Natural killer cell (primary cell): ENCODE measurements at regions not wholly inside any gene's neighbourhood (a gene's known extent, or its start where the extent isn't known, plus 50 kb on each side); places are given as distances from the start of the nearest gene placed in this dataset.

Experiments used
- ATAC-seq, 3 donors: fragments of 150-1000 bp in 2 of 3; fragments of 200-7000 bp in 1 of 3; cut with Tn5 transposase; 1 replicate in 1 of 3; 2 replicates in 2 of 3; pipeline ENCODE4 v1.10.0; 2021; ENCODE audit warnings: mild to moderate bottlenecking in 2 of 3, moderate library complexity in 2 of 3
- DNase-seq, 2 donors: peaks; one replicate each; pipeline versions ENCODE4 v3.0.0 to v3.0.0-alpha.2; 2013 to 2021; ENCODE audit warnings: mixed read lengths in 1 of 2
- H3K27ac ChIP-seq: one replicate; pipeline ENCODE4 v1.5.1; 2013; ENCODE audit warnings: mild to moderate bottlenecking, low read length
- H3K27me3 ChIP-seq: one replicate; pipeline ENCODE4 v1.6.1; 2013; ENCODE audit warnings: low read length; ENCODE audit not compliant: control insufficient read depth, insufficient read depth
- H3K36me3 ChIP-seq: one replicate; pipeline ENCODE4 v1.6.1; 2013; ENCODE audit warnings: low read length; ENCODE audit not compliant: control insufficient read depth, insufficient read depth
- H3K4me1 ChIP-seq: one replicate; pipeline ENCODE4 v1.6.1; 2013; ENCODE audit warnings: low read length; ENCODE audit not compliant: control insufficient read depth, insufficient read depth
- H3K4me3 ChIP-seq: one replicate; pipeline ENCODE4 v1.5.1; 2013; ENCODE audit warnings: low read length
- H3K9me3 ChIP-seq: one replicate; pipeline ENCODE4 v1.6.1; 2013; ENCODE audit warnings: low read length; ENCODE audit not compliant: control insufficient read depth, insufficient read depth
- H3K27ac Mint-ChIP-seq, 2 donors: one replicate each; pipeline ENCODE4 v1.8.0; 2022; ENCODE audit warnings: mild to moderate bottlenecking in 2 of 2, mixed read lengths in 2 of 2, moderate library complexity in 1 of 2
- H3K27me3 Mint-ChIP-seq, 2 donors: one replicate each; pipeline ENCODE4 v1.8.0; 2022; ENCODE audit warnings: low read depth in 2 of 2, mixed read lengths in 2 of 2
- H3K36me3 Mint-ChIP-seq: one replicate; pipeline ENCODE4 v1.8.0; 2022; ENCODE audit warnings: mixed read lengths
- H3K4me1 Mint-ChIP-seq, 2 donors: one replicate each; pipeline ENCODE4 v1.8.0; 2022; ENCODE audit warnings: mixed read lengths in 2 of 2
- H3K4me3 Mint-ChIP-seq: one replicate; pipeline ENCODE4 v1.8.0; 2022; ENCODE audit warnings: mild to moderate bottlenecking, moderate library complexity, mixed read lengths
- H3K9me3 Mint-ChIP-seq, 2 donors: one replicate each; pipeline ENCODE4 v1.8.0; 2022; ENCODE audit warnings: mixed read lengths in 2 of 2
- CTCF ChIP-seq: fragments of 200-600 bp; IDR thresholded peaks from one replicate; pipeline ENCODE4 v1.8.0; 2022; ENCODE audit warnings: antibody characterized with exemption
- WGBS: methylation state at CpG from one replicate; pipeline ENCODE4 v1.1.7; 2013; ENCODE audit warnings: missing lambda C conversion rate; ENCODE audit not compliant: insufficient coverage; 5-methylcytosine and 5-hydroxymethylcytosine counted together
- intact Hi-C: fragments of 100-400 bp; cut with micrococcal nuclease; formaldehyde crosslinking; loops from one replicate; pipeline ENCODE4 v1.14.2; 2022

DNA sequence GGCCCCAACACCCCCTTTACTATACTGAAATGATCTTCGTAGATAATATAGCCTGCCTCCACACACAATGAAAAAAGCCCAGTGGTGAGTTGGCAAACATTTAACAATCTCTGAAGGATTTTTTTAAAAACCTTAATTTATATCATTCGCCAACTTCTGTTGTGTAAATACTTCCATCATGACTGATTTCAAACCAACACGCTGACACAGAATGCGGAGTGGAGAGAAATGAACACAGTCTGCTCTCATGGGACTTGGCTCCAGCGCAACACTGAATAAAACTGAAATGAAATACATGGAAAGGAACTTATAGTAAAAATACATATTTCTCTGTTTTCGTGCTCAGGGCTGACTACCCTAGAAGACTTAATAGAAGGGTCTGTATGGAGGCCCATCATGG, 61.3 kb upstream of the WNT11 start:
- Mint-ChIP-seq H3K9me3 (no peaks in the 10 kb centered on the region), H3K4me1 (no peaks in the 10 kb centered on the region), H3K27me3 (peaks cover 8 to 11% of the 10 kb centered on the region in 2 donors), H3K36me3 (no peaks in the 10 kb centered on the region), H3K4me3 (no peak overlapping the region), H3K27ac (no peak overlapping the region)
- WGBS: 94% methylated on average over 5 of the region's 6 CpGs
- intact Hi-C loops: no loop called here
- H3K9me3 ChIP-seq: no peaks in the 10 kb centered on the region
- no peak for TF ChIP-seq CTCF
- H3K27ac ChIP-seq: no peak overlapping the region
- no peak for ATAC-seq
- no peaks in the 10 kb centered on the region for H3K36me3 ChIP-seq
- no peaks in the 10 kb centered on the region for H3K4me1 ChIP-seq
- DNase-seq: no peak
- no peak overlapping the region for H3K4me3 ChIP-seq
- H3K27me3 ChIP-seq: no peaks in the 10 kb centered on the region

GRCh38 chr11:76266286-76267100, 60.2 kb upstream of the WNT11 start:
- H3K4me1 Mint-ChIP-seq: no peaks in the 10 kb centered on the region
- 69% methylated on average over 8 of the region's 8 CpGs for WGBS
- Histone ChIP-seq H3K36me3 (no peaks in the 10 kb centered on the region), H3K27ac (no peak overlapping the region), H3K4me3 (no peak overlapping the region), H3K4me1 (no peaks in the 10 kb centered on the region), H3K9me3 (no peaks in the 10 kb centered on the region), H3K27me3 (no peaks in the 10 kb centered on the region)
- intact Hi-C loops: no loop called here
- ATAC-seq: no peak
- H3K9me3 Mint-ChIP-seq: no peaks in the 10 kb centered on the region
- no peaks in the 10 kb centered on the region for H3K36me3 Mint-ChIP-seq
- H3K27ac Mint-ChIP-seq: no peak overlapping the region
- H3K4me3 Mint-ChIP-seq: no peak overlapping the region
- peaks cover 9 to 11% of the 10 kb centered on the region in 2 donors for H3K27me3 Mint-ChIP-seq
- no peak for TF ChIP-seq CTCF
- DNase-seq: no peak

DNA sequence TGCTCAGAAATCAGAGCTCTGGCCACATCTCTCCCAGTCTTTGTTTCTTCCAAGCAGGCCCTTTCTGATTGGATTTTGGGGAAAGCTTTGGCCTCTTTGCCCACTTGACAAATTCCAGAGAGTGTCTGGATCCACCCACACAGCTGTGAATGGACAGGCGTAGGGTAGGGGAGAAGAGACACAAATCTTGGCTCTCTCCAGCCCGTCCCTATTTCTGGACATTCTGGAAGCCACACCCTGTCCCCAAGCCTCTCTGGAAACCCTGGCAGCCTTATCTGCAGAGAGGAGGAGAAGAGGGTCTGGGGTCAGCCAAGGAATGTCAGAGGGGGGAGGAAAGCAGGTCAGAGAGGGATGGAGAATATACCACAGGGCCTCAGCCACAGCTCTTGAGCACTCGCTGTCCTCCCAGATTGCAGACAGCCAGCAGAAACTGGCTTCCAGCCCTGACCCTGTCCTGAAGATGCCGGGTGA, 59.5 kb upstream of the WNT11 start:
- no peak overlapping the region for H3K4me3 Mint-ChIP-seq

More for the DNA sequence above, 59.5 kb upstream of the WNT11 start:
- Histone ChIP-seq H3K4me3 (no peak overlapping the region), H3K9me3 (no peaks in the 10 kb centered on the region), H3K27me3 (no peaks in the 10 kb centered on the region), H3K4me1 (no peaks in the 10 kb centered on the region), H3K36me3 (no peaks in the 10 kb centered on the region), H3K27ac (no peak overlapping the region)
- Mint-ChIP-seq H3K27ac (no peak overlapping the region), H3K36me3 (no peaks in the 10 kb centered on the region), H3K9me3 (no peaks in the 10 kb centered on the region), H3K4me1 (no peaks in the 10 kb centered on the region), H3K27me3 (peaks cover 11% of the 10 kb centered on the region in 2 donors)
- ATAC-seq: no peak
- WGBS: 97% methylated on average over 4 of the region's 4 CpGs
- no peak for TF ChIP-seq CTCF
- DNase-seq: no peak
- intact Hi-C loops: no loop called here
